Psoas muscle (tissue), 7 donors: ENCODE measurements at regions not wholly inside any gene's neighbourhood (a gene's known extent, or its start where the extent isn't known, plus 50 kb on each side); places are given as distances from the start of the nearest gene placed in this dataset.

Source experiments
- ATAC-seq, 4 donors: fragments of 200-7000 bp; cut with Tn5 transposase; one replicate each; pipeline ENCODE4 v1.9.1; 2020; ENCODE audit warnings: moderate library complexity in 3 of 4, mild to moderate bottlenecking in 2 of 4
- DNase-seq, 2 donors: peaks; one replicate each; pipeline ENCODE4 v3.0.0-alpha.2; 2020
- H3K27ac ChIP-seq: fragments of 200-600 bp; one replicate; pipeline ENCODE4 v1.8.0; 2022
- H3K27me3 ChIP-seq, 3 donors: fragments of 200-600 bp in 1 of 3; one replicate each; pipeline versions ENCODE4 v1.6.1 to v1.8.0; 2013 to 2022; ENCODE audit warnings: low read length in 2 of 3, mild to moderate bottlenecking in 2 of 3, moderate library complexity in 1 of 3; ENCODE audit not compliant: insufficient read depth in 3 of 3
- H3K36me3 ChIP-seq, 2 donors: fragments of 200-600 bp in 1 of 2; one replicate each; pipeline versions ENCODE4 v1.6.1 to v1.8.0; 2013 to 2022; ENCODE audit warnings: low read depth in 1 of 2, mild to moderate bottlenecking in 1 of 2, moderate library complexity in 1 of 2; ENCODE audit not compliant: insufficient read depth in 1 of 2
- H3K4me1 ChIP-seq: fragments of 200-600 bp; one replicate; pipeline ENCODE4 v1.8.0; 2022
- H3K4me3 ChIP-seq: fragments of 200-600 bp; one replicate; pipeline ENCODE4 v1.8.0; 2022; ENCODE audit warnings: mild to moderate bottlenecking
- H3K9me3 ChIP-seq: fragments of 200-600 bp; one replicate; pipeline ENCODE4 v1.8.0; 2022
- CTCF ChIP-seq: fragments of 200-600 bp; IDR thresholded peaks from one replicate; pipeline ENCODE4 v1.8.0; 2022; ENCODE audit warnings: antibody characterized with exemption
- WGBS, 3 donors: extraction: QIAGEN DNeasy Blood & Tissue Kit; methylation state at CpG; one replicate each; pipeline versions ENCODE4 v1.1.6 to v1.1.7; 2013; 5-methylcytosine and 5-hydroxymethylcytosine counted together
- intact Hi-C, 2 donors: fragments of 100-400 bp; cut with DNase I; formaldehyde crosslinking; loops; one replicate each; pipeline versions ENCODE4 v1.11.0 to v1.14.2; 2022
- donor health status: healthy with polysubstance abuse.
- donor health status: DM: no; HTN: no; CAD: no; lungs with moderate emphysema.
- donor health status: Bipolar disorder and iron deficiency.
- donor health status: healthy.
- donor health status: DM: yes; HTN: yes; CAD: no.
- donor health status: DM: no; HTN: no; CAD: no.
- donor health status: DM: yes; HTN: yes; CAD: no.

DNA sequence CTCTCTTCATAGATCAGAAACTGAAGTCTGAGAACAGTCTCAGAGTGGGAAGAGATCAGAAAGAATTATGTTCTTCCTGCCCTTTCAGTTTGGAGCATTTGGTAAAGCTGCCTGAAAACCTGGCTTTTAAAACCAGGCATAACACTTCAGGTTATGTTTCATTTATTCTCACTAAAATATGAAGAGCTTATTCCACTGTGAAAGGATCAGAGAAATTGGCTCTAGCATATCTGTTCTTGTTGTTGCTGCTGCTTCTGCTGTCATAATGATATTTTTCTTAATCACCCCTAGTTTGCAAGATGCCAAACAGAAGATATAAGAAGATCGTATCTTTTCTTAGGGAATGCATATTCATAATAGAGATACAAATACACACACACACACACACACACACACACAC lies 476.9 kb downstream of the XIRP2 start:
- Histone ChIP-seq H3K36me3 (no peaks in the 10 kb centered on the region), H3K4me3 (no peak overlapping the region), H3K27ac (no peak overlapping the region), H3K9me3 (no peaks in the 10 kb centered on the region), H3K27me3 (no peaks in the 10 kb centered on the region), H3K4me1 (no peaks in the 10 kb centered on the region)
- no peak for DNase-seq
- intact Hi-C loops: no loop called here
- no peak for ATAC-seq
- no peak for TF ChIP-seq CTCF
- WGBS, 3 donors: 79 to 91% (median 86%) methylated on average over 1 of the region's 1 CpG

DNA sequence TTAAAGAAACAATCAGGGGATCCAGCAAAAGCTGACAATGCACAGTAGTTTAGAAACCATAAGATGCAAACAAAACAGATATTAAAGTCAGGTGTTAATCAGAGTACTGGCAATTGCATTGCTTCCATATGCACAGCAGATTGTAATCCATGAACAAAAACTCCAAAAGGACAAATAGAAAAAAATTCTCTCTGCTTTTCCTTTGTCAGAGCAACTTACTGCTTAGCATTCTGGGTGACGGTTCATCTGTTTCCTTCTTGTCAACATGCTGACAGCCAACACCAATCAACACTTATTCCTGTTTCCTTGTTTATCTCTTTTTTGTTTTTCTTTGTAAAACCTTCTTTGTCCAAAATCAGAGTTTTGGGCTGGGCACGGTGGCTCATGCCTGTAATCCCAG lies 473.1 kb downstream of the XIRP2 start:
- H3K27me3 ChIP-seq: no peaks in the 10 kb centered on the region
- no peak for ATAC-seq
- intact Hi-C loops: no loop called here
- no peak overlapping the region for H3K4me3 ChIP-seq
- no peak overlapping the region for H3K27ac ChIP-seq
- no peaks in the 10 kb centered on the region for H3K4me1 ChIP-seq
- peaks cover 4% of the 10 kb centered on the region for H3K9me3 ChIP-seq
- DNase-seq: no peak
- no peaks in the 10 kb centered on the region for H3K36me3 ChIP-seq
- TF ChIP-seq CTCF: no peak
- 34 to 50% (median 36%) methylated on average over 2 of the region's 2 CpGs for WGBS, 3 donors

- Histone ChIP-seq H3K4me1 (no peaks in the 10 kb centered on the region), H3K4me3 (no peak overlapping the region), H3K27me3 (peaks cover 0 to under 1% (median 0%) of the 10 kb centered on the region in 3 donors), H3K27ac (no peak overlapping the region), H3K9me3 (peaks cover 4% of the 10 kb centered on the region), H3K36me3 (no peaks in the 10 kb centered on the region)
- intact Hi-C loops: no loop called here
- ATAC-seq (no peak), DNase-seq (no peak)
- no peak for TF ChIP-seq CTCF
Observed at GRCh38 chr2:167355821-167356220, 467.5 kb downstream of the XIRP2 start.

DNA sequence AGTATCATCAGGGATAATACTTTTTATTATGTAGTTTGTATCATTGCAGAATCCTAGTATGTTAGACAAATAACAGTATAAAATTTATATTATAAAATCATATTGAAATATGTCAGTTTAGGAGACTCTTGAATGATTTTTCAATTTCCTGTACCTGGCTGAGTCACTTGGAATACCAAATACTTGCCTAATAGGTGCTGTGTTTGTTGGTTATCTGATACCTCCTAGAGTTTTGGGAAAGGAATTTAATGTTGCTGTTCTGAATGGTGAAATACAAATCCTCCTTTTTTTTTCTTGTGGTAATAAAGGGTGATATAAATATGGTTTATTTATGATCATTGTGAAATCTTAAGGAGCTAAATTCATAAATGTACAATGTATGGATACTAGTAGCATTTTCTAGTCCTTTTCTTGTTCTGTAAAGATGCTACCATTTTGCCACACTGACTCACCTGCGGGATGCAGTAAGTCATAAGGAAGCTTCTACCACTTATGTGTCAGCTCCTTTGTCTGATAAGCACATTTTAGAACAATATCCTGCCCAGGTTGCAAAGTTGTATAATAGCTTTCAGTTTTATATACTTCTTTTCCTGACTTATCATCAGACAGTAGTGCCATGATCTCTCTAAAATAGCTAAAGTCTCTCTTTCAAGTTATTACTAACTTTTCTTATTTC lies 465.5 kb downstream of the XIRP2 start:
- H3K27ac ChIP-seq: no peak overlapping the region
- DNase-seq (no peak), ATAC-seq (no peak)
- intact Hi-C loops: no loop called here
- no peak for TF ChIP-seq CTCF
- no peaks in the 10 kb centered on the region for H3K4me1 ChIP-seq
- H3K27me3 ChIP-seq: peaks cover 0 to 3% (median 0%) of the 10 kb centered on the region in 3 donors
- 86 to 97% (median 96%) methylated on average over 1 of the region's 1 CpG for WGBS, 3 donors
- no peak overlapping the region for H3K4me3 ChIP-seq
- no peaks in the 10 kb centered on the region for H3K9me3 ChIP-seq
- H3K36me3 ChIP-seq: no peaks in the 10 kb centered on the region

- TF ChIP-seq CTCF: no peak
- no peak for DNase-seq
- intact Hi-C loops: no loop called here
- Histone ChIP-seq H3K27me3 (peaks cover 0 to under 1% (median 0%) of the 10 kb centered on the region in 3 donors), H3K4me3 (no peak overlapping the region), H3K9me3 (no peaks in the 10 kb centered on the region), H3K4me1 (no peaks in the 10 kb centered on the region), H3K36me3 (no peaks in the 10 kb centered on the region), H3K27ac (no peak overlapping the region)
- 95 to 97% (median 95%) methylated on average over 2 of the region's 2 CpGs for WGBS, 3 donors
- no peak for ATAC-seq
Observed at GRCh38 chr2:167345559-167345958, 457.3 kb downstream of the XIRP2 start.
